ENCODE measurements at regions not wholly inside any gene's neighbourhood (a gene's known extent, or its start where the extent isn't known, plus 50 kb on each side); places are given as distances from the start of the nearest gene placed in this dataset.
A peak's percentile ranks its signal among the peaks of the same experiment; 100 is the strongest.

DNA sequence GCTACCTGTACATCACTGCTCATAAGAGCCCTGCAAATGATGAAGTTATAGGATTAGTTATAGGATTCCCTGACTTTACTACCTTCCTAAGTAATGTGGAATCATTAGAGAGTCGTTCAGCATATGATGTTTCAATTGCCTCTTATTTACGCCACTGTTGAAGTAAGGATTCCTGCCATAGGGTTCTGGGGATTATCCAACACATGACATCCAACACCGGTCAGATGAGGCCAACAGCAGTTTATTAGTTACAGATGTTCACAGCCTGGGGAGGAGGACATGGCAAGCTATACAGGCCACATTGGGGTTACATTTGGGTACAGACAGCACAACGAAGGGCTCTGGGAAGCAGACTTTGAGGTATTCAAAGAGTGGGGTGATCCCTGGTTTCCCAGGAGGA, 134.1 kb upstream of the MC4R start:
- no peak for TF ChIP-seq CTCF (conservative IDR thresholded peaks at IDR 0.05; ENCODE audit: low read length)
- H3K4me3 ChIP-seq (ENCODE audit: low read length), result no peak overlapping the region
- peak; percentile 76 for DNase-seq (ENCODE audit: low read depth)

- no peak for TF ChIP-seq CTCF (conservative IDR thresholded peaks at IDR 0.05; ENCODE audit: low read length)
- DNase-seq (ENCODE audit: low read depth), result peak; percentile 17
- no peak overlapping the region for H3K4me3 ChIP-seq (ENCODE audit: low read length)
Observed at GRCh38 chr18:60508108-60508507, 135.5 kb upstream of the MC4R start.

DNA sequence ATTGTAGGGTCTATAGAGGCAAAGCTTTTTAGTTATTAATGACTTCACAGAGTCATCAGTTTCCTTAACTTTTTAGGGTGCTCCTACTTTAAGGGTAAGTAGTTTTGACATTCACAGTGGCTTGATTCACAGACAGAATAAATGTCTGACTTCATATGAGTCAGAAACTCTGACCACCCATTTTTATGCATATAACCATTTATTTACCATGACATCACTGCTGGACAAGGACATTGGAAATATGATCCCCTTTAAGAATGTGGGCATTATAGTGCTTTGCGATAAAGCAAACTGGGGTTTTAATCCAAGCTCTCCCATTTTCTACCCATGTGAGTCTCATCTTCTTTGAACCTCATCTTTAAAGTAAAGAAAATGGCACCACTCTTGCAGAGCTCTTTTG, 162.0 kb upstream of the MC4R start:
- no peak overlapping the region for H3K4me3 ChIP-seq (ENCODE audit: low read length)
- DNase-seq (ENCODE audit: low read depth), result no peak
- TF ChIP-seq CTCF (conservative IDR thresholded peaks at IDR 0.05; ENCODE audit: low read length), result no peak

- TF ChIP-seq CTCF (conservative IDR thresholded peaks at IDR 0.05; ENCODE audit: low read length), result no peak
- DNase-seq (ENCODE audit: low read depth), result no peak
- H3K4me3 ChIP-seq (ENCODE audit: low read length), result no peak overlapping the region
Observed at GRCh38 chr18:60537074-60537473, 164.5 kb upstream of the MC4R start.

- no peak for DNase-seq (ENCODE audit: low read depth)
- TF ChIP-seq CTCF (conservative IDR thresholded peaks at IDR 0.05; ENCODE audit: low read length), result no peak
- H3K4me3 ChIP-seq (ENCODE audit: low read length), result no peak overlapping the region
Observed at GRCh38 chr18:60538891-60539290, 166.3 kb upstream of the MC4R start.

DNA sequence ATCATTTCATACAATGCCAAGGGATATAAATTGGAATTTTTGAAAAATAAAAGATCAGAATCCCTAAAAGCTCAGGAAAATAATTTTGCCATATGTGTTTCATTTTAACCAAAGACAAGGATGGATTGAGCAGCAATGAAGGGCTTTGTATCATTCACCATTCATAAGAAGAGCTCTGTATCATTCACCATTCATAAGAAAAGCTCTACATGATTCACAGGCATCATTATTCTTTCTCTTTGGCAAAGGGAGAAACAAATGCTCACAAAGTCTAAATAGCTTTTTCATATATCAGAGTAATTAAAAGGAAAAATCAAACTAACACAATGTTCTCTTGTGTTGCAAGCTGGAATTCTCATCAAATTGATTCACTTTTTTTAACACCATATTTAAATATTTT, 169.1 kb upstream of the MC4R start:
- no peak overlapping the region for H3K4me3 ChIP-seq (ENCODE audit: low read length)
- no peak for TF ChIP-seq CTCF (conservative IDR thresholded peaks at IDR 0.05; ENCODE audit: low read length)
- no peak for DNase-seq (ENCODE audit: low read depth)

DNA sequence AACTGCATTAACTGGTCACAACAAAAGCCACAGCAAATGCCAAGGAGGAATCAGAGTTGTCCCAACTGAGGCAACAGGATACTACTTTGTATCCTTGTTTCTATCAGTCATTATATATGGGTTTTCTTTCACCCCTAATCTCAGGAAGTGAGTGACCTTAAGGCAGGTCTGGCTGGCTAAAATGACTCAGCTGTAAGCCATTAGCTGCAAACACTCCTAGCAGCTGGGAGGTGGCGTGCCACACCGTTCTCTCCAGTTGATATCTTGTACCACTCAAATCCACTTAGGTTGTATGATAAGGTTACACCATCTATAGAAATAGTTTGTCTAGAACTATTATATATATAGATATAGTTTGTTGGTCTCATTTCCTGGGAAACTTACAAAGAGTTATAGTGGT, 171.1 kb upstream of the MC4R start:
- no peak for TF ChIP-seq CTCF (conservative IDR thresholded peaks at IDR 0.05; ENCODE audit: low read length)
- no peak for DNase-seq (ENCODE audit: low read depth)
- no peak overlapping the region for H3K4me3 ChIP-seq (ENCODE audit: low read length)
